ENCODE measurements at regions not wholly inside any gene's neighbourhood (a gene's known extent, or its start where the extent isn't known, plus 50 kb on each side); places are given as distances from the start of the nearest gene placed in this dataset.
A peak's percentile ranks its signal among the peaks of the same experiment; 100 is the strongest.
"Not testable (repeated sequence)": the region's sequence is repeated elsewhere in the genome, so short reads cannot be mapped to it uniquely, and the experiment has no call there.

- Histone ChIP-seq H3K4me1 (ENCODE audit: insufficient read depth) (no peaks in the 10 kb centered on the region), H3K4me3 (ENCODE audit: low read depth, low read length) (no peak overlapping the region), H3K36me3 (ENCODE audit: insufficient read depth) (no peaks in the 10 kb centered on the region), H3K27ac (ENCODE audit: low read depth) (no peak overlapping the region)
- no peak for DNase-seq (ENCODE audit: extremely low spot score)
- 36% methylated on average over 1 of the region's 1 CpG for WGBS
Observed at GRCh38 chr14:38001501-38001900, 206.2 kb upstream of the SSTR1 start.

- Histone ChIP-seq H3K36me3 (ENCODE audit: insufficient read depth) (no peaks in the 10 kb centered on the region), H3K4me3 (ENCODE audit: low read depth, low read length) (no peak overlapping the region), H3K4me1 (ENCODE audit: insufficient read depth) (no peaks in the 10 kb centered on the region), H3K27ac (ENCODE audit: low read depth) (no peak overlapping the region)
- DNase-seq (ENCODE audit: extremely low spot score) = no peak
- 58% methylated on average over 7 of the region's 7 CpGs for WGBS
Observed at GRCh38 chr14:38003746-38004609, 203.7 kb upstream of the SSTR1 start.

- no peak overlapping the region for H3K27ac ChIP-seq (ENCODE audit: low read depth)
- no peak overlapping the region for H3K4me3 ChIP-seq (ENCODE audit: low read depth, low read length)
- no peaks in the 10 kb centered on the region for H3K4me1 ChIP-seq (ENCODE audit: insufficient read depth)
- no peak for DNase-seq (ENCODE audit: extremely low spot score)
- H3K36me3 ChIP-seq (ENCODE audit: insufficient read depth) = no peaks in the 10 kb centered on the region
Observed at GRCh38 chr14:38004610-38004879, 203.2 kb upstream of the SSTR1 start.

GRCh38 chr14:38011156-38011555, 196.5 kb upstream of the SSTR1 start:
- not testable (repeated sequence) for H3K27ac ChIP-seq (ENCODE audit: low read depth); H3K36me3 ChIP-seq (ENCODE audit: insufficient read depth); H3K4me1 ChIP-seq (ENCODE audit: insufficient read depth); DNase-seq (ENCODE audit: extremely low spot score); H3K4me3 ChIP-seq (ENCODE audit: low read depth, low read length)
- WGBS = 46% methylated on average over 2 of the region's 2 CpGs

GRCh38 chr14:38012056-38012455, 195.6 kb upstream of the SSTR1 start:
- H3K4me3 ChIP-seq (ENCODE audit: low read depth, low read length) = no peak overlapping the region
- no peak overlapping the region for H3K27ac ChIP-seq (ENCODE audit: low read depth)
- DNase-seq (ENCODE audit: extremely low spot score) = no peak
- H3K4me1 ChIP-seq (ENCODE audit: insufficient read depth) = no peaks in the 10 kb centered on the region
- no peaks in the 10 kb centered on the region for H3K36me3 ChIP-seq (ENCODE audit: insufficient read depth)

GRCh38 chr14:38016497-38016896, 191.2 kb upstream of the SSTR1 start:
- H3K36me3 ChIP-seq (ENCODE audit: insufficient read depth) = no peaks in the 10 kb centered on the region
- H3K4me1 ChIP-seq (ENCODE audit: insufficient read depth) = no peaks in the 10 kb centered on the region
- no peak for DNase-seq (ENCODE audit: extremely low spot score)
- H3K27ac ChIP-seq (ENCODE audit: low read depth) = no peak overlapping the region
- no peak overlapping the region for H3K4me3 ChIP-seq (ENCODE audit: low read depth, low read length)
- 63% methylated on average over 2 of the region's 2 CpGs for WGBS

GRCh38 chr14:38021861-38022260, 185.8 kb upstream of the SSTR1 start:
- no peaks in the 10 kb centered on the region for H3K36me3 ChIP-seq (ENCODE audit: insufficient read depth)
- H3K4me3 ChIP-seq (ENCODE audit: low read depth, low read length) = no peak overlapping the region
- DNase-seq (ENCODE audit: extremely low spot score) = no peak
- no peaks in the 10 kb centered on the region for H3K4me1 ChIP-seq (ENCODE audit: insufficient read depth)
- 88% methylated on average over 2 of the region's 2 CpGs for WGBS
- H3K27ac ChIP-seq (ENCODE audit: low read depth) = no peak overlapping the region

GRCh38 chr14:38022775-38023174, 184.9 kb upstream of the SSTR1 start:
- no peaks in the 10 kb centered on the region for H3K4me1 ChIP-seq (ENCODE audit: insufficient read depth)
- no peak overlapping the region for H3K4me3 ChIP-seq (ENCODE audit: low read depth, low read length)
- peaks cover 2% of the 10 kb centered on the region for H3K36me3 ChIP-seq (ENCODE audit: insufficient read depth)
- WGBS = 74% methylated on average over 3 of the region's 3 CpGs
- DNase-seq (ENCODE audit: extremely low spot score) = no peak
- H3K27ac ChIP-seq (ENCODE audit: low read depth) = no peak overlapping the region

- no peaks in the 10 kb centered on the region for H3K4me1 ChIP-seq (ENCODE audit: insufficient read depth)
Observed at GRCh38 chr14:38038171-38038570, 169.5 kb upstream of the SSTR1 start.

GRCh38 chr14:38038986-38039385, 168.7 kb upstream of the SSTR1 start:
- no peak overlapping the region for H3K4me3 ChIP-seq (ENCODE audit: low read depth, low read length)

More at GRCh38 chr14:38038171-38038570, 169.5 kb upstream of the SSTR1 start:
- no peak for DNase-seq (ENCODE audit: extremely low spot score)
- WGBS = 82% methylated on average over 3 of the region's 3 CpGs
- Histone ChIP-seq H3K36me3 (ENCODE audit: insufficient read depth) (no peaks in the 10 kb centered on the region), H3K27ac (ENCODE audit: low read depth) (no peak overlapping the region), H3K4me3 (ENCODE audit: low read depth, low read length) (no peak overlapping the region)

GRCh38 chr14:38039496-38039895, 168.2 kb upstream of the SSTR1 start:
- no peak overlapping the region for H3K4me3 ChIP-seq (ENCODE audit: low read depth, low read length)
- H3K36me3 ChIP-seq (ENCODE audit: insufficient read depth) = no peaks in the 10 kb centered on the region
- WGBS = 54% methylated on average over 2 of the region's 2 CpGs
- no peak for DNase-seq (ENCODE audit: extremely low spot score)
- no peaks in the 10 kb centered on the region for H3K4me1 ChIP-seq (ENCODE audit: insufficient read depth)
- H3K27ac ChIP-seq (ENCODE audit: low read depth) = no peak overlapping the region

More at GRCh38 chr14:38038986-38039385, 168.7 kb upstream of the SSTR1 start:
- Histone ChIP-seq H3K4me1 (ENCODE audit: insufficient read depth) (no peaks in the 10 kb centered on the region), H3K27ac (ENCODE audit: low read depth) (no peak overlapping the region), H3K36me3 (ENCODE audit: insufficient read depth) (no peaks in the 10 kb centered on the region)
- WGBS = 57% methylated on average over 5 of the region's 5 CpGs
- no peak for DNase-seq (ENCODE audit: extremely low spot score)

GRCh38 chr14:38040411-38040810, 167.3 kb upstream of the SSTR1 start:
- Histone ChIP-seq H3K4me3 (ENCODE audit: low read depth, low read length) (no peak overlapping the region), H3K27ac (ENCODE audit: low read depth) (no peak overlapping the region), H3K4me1 (ENCODE audit: insufficient read depth) (no peaks in the 10 kb centered on the region), H3K36me3 (ENCODE audit: insufficient read depth) (no peaks in the 10 kb centered on the region)
- WGBS = 63% methylated on average over 1 of the region's 1 CpG
- no peak for DNase-seq (ENCODE audit: extremely low spot score)

GRCh38 chr14:38042322-38042721, 165.4 kb upstream of the SSTR1 start:
- WGBS = 42% methylated on average over 7 of the region's 7 CpGs
- Histone ChIP-seq H3K4me1 (ENCODE audit: insufficient read depth) (no peaks in the 10 kb centered on the region), H3K36me3 (ENCODE audit: insufficient read depth) (no peaks in the 10 kb centered on the region), H3K27ac (ENCODE audit: low read depth) (no peak overlapping the region), H3K4me3 (ENCODE audit: low read depth, low read length) (no peak overlapping the region)
- DNase-seq (ENCODE audit: extremely low spot score) = peak; percentile 52

- Histone ChIP-seq H3K27ac (ENCODE audit: low read depth) (no peak overlapping the region), H3K4me3 (ENCODE audit: low read depth, low read length) (no peak overlapping the region), H3K36me3 (ENCODE audit: insufficient read depth) (no peaks in the 10 kb centered on the region), H3K4me1 (ENCODE audit: insufficient read depth) (no peaks in the 10 kb centered on the region)
- WGBS = 67% methylated on average over 4 of the region's 4 CpGs
- no peak for DNase-seq (ENCODE audit: extremely low spot score)
Observed at GRCh38 chr14:38044710-38045109, 163.0 kb upstream of the SSTR1 start.

- Histone ChIP-seq H3K27ac (ENCODE audit: low read depth) (no peak overlapping the region), H3K4me1 (ENCODE audit: insufficient read depth) (no peaks in the 10 kb centered on the region), H3K36me3 (ENCODE audit: insufficient read depth) (no peaks in the 10 kb centered on the region), H3K4me3 (ENCODE audit: low read depth, low read length) (no peak overlapping the region)
- no peak for DNase-seq (ENCODE audit: extremely low spot score)
- WGBS = 92% methylated on average over 2 of the region's 2 CpGs
Observed at GRCh38 chr14:38045461-38045860, 162.2 kb upstream of the SSTR1 start.
